GM21381 (cell line): ENCODE measurements at regions not wholly inside any gene's neighbourhood (a gene's known extent, or its start where the extent isn't known, plus 50 kb on each side); places are given as distances from the start of the nearest gene placed in this dataset.

Source experiments
- ATAC-seq: cut with Tn5 transposase; IDR thresholded peaks from one replicate; pipeline ENCODE4 v1.9.1; 2021; ENCODE audit warnings: mild to moderate bottlenecking, moderate library complexity; ENCODE audit not compliant: unreplicated experiment

DNA sequence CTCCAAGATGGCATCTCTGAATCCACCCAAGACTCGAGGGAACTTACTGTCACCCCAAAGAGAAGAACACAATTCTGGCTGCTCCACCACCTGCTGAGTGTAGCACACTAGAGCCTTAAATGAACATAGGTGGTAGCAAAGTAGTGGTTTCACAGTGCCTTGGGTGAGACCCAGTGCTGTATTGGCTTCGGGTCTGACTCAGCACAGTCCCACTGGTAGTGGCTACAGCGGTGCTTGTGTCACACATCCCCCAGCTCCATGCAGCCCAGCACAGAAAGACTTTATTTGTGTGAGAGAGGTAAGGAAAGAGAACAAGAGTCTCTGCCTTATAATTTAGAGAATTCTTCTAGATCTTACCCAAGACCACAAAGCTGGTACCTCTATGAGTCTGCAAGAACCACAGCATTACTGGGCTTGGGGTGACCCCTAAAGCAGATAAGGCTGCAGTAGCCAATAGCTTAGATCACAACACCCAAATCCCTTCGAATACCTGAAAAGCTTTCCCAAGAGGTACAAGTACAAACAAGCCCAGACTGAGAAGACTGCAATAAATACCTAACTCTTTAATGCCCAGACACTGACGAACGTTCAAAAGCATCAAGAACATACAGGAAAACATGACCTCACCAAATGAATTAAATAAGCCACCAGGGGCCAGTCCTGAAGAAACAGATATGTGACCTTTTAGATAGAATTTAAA, 83.3 kb upstream of the SLC38A4 start:
- no peak for ATAC-seq

DNA sequence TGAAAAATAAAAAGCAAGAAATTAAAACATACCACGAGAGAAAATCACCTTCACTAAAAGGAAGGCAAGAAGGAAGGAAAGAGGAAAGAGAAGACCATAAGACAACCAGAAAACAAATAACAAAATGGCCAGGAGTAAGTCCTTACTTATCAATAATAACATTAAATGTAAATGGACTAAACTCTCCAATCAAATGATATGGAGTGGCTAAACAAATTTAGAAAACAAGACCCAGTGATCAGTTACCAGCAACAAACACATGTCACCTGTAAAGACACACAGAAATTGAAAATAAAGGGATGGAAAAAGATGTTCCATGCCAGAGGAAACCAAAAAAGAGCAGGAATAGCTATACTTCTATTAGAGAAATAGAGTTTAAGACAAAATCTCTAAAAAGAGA, 85.0 kb upstream of the SLC38A4 start:
- ATAC-seq = no peak

DNA sequence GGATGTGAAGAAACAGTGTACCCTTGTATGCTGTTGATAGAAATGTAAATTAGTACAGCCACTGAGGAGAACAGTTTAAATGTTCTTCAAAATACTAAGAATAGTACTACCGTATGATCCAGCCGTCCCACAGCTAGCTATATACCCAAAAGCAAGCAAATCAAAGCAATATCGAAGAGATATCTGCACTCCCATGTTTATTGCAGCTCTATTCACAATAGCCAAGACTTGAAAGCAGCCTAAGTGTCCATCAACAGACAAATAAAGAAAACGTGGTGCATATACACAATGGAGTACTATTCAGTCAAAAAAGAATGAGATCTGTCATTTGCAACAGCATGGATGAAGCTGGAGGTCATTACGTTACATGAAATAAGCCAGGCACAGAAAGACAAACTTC, 88.5 kb upstream of the SLC38A4 start:
- ATAC-seq = no peak

DNA sequence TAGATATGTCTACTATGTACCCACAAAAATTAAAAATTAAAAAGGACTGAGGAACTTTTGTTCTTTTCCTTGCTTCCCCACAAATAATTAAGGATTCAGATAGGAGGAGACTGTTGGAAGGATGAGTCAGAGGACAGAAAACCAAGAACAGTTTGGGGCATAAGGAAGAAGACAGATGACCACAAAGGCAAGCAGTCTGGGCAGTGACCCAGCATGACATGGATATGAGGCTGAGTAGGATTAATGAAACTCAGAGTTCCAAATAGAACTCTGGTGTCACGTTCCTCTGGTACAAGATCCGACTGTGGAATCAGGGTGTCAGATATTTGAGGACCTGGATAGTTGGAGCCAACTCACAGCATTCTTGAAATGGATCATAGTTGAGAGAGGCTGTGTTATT, 89.3 kb upstream of the SLC38A4 start:
- no peak for ATAC-seq

DNA sequence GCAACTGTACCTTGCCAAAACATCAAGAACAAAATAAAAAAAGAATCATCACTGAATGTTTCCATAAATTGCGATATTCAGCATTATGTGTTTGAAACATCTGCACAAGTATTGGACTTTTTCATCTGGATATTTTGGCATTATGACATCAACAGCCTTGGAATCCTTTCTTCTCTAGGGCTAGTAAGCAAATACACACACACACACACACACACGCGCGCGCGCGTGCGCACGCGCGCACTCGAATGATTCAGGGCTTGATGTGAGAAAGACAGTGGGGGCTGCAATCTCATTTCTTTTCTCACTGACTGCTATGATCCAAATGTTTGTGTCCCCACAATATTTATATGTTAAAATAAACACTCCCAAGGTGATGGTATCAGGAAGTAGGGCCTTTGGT, 90.0 kb upstream of the SLC38A4 start:
- no peak for ATAC-seq

DNA sequence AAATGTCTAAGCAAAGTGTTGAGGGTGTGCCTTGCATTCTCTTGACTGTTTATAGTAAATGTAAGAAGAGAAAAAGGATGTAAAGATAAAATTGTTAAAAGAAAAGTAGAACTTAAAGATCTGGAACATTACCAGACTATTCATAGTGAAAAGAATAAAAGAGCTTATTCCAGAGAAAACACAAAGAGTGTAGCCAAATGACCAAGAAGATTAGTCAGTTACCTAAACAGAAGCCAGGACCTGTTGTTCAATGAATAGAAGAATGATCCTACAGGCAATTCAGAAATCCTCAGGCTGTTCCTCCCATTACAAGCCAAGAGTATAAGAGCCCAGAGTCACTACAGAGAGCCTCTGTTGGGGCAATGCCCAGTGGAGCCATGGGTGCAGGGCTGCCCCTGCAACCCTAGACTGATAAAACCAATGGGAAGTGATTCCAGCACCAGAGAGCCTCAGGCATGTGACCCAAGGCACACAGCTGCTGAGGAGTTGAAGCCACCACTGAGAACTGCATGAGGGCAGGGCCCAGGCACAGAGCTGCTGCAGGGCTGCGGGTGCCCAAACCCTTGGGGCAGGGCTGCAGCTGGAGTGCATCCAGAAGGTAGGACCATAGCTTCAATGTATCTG, 91.1 kb upstream of the SLC38A4 start:
- no peak for ATAC-seq

DNA sequence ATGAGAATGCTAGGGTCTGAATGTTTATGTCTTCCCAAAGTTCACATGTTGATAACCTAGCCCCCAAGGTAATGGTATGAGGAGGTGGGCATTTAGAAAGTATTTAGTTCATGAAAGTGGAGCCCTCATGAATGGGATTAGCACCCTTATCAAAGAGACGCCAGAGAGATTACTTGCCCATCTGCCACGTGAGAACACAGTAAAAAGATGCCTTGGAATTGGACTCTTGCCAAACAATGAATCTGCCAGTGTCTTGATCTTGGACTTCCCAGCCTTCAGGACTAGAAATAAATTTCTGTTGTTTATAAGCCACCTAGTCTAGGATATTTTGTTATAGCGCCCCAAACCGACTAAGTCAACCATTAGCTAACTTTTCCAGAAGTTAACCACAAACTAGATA, 92.0 kb upstream of the SLC38A4 start:
- ATAC-seq = no peak

DNA sequence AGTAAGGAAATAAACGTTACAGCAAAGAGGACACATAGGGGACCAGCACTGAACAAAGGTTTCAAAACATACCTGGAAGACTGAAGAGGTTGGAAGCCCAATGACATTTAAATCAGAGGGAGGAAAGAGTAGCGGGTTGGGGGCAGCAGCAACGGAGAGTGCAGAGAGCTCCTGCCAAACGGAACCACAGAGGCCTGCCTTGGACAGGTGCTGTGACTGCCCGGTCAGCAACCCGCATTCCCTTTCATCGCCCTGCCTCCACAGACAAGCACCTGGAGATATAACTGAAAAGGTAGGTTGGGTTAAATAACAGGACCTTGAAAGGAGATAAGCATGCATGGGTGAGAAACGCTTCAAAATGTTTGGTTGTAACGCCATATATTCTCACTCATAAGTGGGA, 92.8 kb upstream of the SLC38A4 start:
- ATAC-seq = no peak

DNA sequence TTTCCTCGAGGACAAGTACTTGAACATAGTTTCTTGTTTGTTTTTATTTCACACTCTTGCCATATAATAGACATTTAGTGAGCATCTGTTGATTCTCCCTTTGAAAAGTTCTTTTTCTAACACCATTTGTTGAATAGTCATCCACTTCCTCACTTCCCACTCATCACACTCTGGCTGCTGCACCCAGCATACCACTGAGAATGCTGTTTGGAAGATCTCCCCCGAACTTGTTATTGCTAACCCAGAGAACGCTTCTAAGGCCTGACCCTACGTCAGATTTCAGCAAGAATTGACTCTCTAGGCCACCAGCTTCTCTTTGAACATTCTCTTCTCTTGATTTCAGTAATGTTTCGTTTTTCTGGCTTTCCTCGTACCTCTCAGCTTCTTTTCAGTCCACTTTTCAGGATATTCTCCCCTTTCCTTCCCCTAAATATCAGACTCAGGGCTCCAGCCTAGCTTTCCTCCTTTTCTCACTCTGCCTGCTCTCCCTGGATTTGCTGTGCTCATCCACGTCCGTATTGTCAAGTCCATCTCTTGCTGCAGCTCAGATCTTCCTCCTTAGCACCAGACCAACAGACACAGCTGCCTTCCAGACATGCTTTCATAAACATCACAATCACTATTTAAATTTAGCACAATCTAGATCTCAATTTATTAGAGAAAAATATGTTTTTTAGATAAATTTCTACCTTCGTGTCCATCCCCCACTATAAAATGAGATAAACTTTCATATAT, 94.0 kb upstream of the SLC38A4 start:
- ATAC-seq = no peak

DNA sequence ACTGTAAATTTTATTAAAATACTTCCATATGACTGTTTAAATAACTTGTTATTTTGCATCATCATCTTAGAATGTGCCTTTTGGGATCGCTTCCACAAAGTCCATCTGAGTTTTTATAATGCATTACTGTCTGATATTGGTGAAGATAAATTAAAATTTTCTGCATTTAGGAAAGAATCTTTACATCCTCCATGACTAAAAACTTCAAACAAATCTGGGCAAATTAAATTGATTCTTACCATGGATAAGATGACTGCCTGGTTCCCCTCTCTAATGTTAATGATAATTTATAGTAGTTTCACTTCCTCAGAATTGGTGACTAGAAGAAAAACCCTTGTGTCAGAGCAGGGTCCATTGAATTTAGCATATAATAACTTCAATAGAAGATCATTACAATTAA, 94.7 kb upstream of the SLC38A4 start:
- ATAC-seq = peak; percentile 72

DNA sequence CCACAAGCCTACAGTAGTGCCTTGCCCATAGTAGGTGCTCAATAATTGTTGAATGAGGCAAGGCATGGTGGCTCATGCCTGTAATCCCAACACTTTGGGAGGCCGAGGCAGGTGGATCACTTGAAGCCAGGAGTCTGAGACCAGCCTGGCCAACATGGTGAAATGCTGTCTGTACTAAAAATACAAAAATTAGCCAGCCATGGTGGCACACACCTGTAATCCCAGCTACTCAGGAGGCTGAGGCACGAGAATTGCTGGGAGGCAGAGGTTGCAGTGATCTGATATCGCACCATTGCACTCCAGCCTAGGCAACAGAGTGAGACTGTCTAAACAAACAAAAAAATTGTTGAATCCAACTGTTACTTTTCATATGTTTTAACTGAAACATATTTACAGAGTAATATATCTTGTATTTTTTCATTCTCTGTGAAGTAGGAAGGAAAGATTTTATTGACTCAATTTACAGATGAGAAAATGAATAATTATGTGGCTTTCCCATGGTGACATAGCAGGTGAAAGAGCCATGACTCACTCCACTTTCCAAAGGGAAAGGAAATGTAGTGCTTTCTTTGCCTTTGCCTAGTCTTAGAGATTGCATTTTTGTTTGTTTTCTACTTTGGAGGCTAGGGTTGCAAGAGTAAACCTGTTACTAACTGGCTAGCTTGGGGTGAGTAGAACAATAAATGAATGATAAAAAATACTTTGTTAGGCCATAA, 95.4 kb upstream of the SLC38A4 start:
- no peak for ATAC-seq

DNA sequence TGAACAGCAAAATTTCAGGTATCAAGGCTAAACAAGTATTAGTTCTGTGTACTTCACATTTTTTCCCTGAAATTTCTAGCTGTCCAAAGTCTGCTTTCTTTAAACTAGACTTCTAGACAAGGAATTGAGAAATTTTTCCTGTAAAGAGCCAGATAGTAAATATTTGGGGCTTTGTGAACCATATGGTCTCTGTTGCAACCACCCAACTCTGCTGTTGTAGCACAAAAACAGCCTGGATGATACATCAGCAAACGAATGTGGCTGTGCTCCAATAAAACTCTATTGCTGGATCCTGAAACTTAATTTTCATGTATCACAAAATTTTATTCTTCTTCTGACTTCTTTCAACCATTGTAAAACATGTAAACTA, 96.0 kb upstream of the SLC38A4 start:
- no peak for ATAC-seq

DNA sequence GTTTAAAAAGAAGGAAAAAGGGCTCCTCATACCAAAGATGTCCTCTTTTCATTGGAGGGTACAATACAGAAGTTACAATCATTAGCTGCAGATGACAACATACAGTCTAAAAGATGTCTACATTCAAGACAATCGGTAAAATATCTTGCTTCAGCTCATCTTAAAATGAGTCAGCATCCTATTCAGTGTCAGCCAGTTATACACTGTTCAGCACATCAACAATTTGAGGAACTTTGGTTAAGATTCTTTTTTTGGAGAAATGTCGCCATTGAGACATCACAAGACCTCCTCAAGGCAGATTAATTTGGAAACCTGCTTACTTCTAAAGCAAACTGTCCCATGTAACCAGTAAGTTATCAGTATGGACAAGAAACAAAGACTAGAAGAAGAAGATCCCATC, 100.7 kb upstream of the SLC38A4 start:
- no peak for ATAC-seq

DNA sequence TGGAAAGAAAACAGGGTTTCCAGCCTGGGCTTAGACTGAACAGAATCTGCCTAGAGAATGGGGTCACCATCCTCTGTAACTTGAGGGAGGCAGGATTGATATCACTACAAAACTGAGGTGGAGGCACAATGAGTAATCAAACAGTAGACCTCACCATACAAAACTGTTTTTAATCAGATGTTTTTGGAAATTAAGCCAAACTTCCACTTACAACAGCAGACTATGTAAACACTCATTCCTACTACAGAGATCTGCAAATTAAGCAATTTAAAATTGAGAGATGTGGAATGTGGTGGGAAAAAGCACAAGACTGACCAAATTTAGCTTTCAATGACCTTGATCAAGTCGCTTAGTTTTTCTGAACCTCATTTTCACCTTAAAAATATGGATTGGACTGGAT, 104.3 kb upstream of the SLC38A4 start:
- no peak for ATAC-seq

DNA sequence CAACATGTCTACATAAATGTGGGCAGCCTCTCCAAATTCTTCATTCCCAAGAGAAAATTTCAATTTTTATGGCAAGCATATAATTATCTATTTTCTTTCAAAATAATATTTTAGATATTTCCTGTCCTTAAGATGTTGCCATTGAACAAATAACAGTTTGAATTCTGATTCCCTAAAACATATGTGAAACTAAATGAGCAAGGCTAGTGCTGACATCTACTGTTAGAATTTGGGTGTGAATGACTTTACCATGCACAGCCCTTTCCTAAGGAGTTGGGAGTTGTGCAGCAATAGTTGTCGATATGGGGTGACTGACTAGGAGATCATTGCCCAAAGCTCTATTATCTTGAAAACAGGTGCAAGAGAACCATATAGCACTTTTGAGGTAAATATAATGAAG, 108.2 kb upstream of the SLC38A4 start:
- no peak for ATAC-seq

DNA sequence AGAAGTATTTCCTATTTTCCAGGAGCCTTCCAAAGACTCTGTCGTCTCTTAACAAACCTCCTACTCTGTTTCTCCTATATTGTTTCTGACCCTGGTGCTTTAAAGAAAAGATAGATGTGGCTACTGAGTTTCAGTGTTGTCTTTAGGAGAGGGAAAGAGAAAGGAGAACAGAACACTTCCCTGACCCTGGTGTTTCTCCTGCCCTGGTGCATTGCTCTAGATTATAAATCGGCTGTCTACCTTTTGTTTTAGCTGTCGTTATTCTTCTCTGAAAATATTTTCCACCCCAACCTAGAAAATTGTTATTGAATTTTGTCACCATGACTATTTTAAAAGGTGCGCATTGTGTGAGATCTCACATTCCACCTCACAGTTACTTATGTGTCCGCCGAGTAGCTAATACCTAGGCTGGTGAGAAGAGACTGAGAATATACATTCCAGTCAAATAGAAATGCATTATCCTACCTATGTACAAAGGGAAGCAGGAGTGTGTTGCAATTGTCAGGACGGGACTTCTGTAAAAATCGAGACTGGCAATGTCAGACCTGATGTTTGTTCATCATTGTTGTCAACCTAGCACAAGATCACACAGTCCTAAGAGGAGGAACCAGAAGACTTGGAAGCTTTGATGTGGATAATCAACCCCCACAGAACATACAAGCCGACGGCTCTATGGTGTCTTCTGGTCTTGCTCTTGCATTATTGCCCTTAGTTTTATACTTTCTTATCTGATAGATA, 108.7 kb upstream of the SLC38A4 start:
- no peak for ATAC-seq

DNA sequence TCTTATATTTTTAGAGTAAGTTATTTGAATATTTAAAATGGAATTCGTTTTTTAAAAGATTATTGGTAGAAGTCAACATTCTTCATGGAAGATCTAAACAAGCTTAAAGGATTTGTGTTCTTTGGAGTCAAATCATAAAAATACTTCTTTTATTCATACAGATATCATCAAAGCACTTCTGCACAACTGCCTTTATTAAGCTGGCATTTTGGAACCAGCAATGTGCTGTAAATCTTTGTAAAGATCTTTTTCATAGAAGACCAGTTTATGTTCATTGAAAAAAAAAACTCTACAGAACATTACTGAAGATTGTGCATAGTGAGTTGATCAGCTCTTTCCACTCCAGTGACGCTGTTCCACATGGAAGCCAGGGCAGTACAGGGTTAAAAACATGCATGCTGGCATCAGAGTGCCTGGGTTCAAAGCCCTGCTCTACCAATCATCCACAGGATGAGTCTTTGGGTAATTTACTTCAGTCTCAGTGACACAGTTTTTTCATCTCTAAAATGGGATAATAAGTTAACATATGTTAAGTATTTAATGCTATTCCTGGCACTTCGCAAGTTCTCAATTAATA, 109.6 kb upstream of the SLC38A4 start:
- no peak for ATAC-seq

DNA sequence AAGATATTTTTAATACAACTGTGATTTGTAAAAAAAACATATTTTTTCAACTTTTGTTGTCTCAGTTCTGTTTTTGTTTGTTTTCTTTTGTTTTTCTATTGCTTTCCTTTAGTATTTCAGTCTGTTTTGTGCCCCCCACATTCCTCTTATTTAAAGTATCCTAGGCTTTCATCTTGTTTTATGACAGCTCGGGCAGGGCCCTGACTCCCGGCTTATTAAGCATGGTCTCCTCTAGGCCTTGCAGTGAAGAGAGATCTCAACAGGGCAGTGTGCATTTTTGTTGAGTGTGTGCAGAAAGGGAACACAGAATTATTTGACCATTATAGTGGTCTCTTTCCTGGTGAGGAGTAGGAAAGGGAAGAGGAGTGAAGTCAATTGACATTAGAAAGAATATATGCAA, 110.2 kb upstream of the SLC38A4 start:
- ATAC-seq = no peak

DNA sequence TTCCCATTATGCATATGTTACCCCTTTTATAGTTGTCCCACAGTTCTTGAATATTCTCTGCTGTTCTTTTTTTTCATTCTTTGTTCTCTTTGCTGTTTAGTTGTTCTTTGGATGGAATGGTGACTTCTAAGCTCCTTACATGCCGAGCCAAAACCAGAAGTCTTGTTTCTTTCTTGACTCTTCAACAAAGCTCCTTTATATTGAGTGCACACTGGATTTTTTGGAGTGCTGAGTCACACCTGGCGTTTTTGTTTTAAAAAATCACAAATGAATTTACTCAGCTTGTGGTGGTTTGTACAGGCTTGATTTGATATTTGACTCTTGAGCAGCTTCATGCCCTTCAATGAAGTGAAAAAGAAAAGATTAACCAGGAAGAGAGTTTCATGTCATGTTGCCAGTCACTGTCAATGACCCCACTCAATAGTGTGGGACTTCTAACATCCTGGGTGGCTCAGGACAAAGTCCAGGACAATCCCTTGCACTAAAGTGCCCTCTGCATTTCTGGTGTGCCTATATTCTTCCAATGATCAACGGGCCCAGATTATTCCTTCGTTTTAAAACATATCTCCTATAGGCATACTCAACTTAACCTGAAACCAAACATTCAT, 112.4 kb upstream of the SLC38A4 start:
- ATAC-seq = no peak

DNA sequence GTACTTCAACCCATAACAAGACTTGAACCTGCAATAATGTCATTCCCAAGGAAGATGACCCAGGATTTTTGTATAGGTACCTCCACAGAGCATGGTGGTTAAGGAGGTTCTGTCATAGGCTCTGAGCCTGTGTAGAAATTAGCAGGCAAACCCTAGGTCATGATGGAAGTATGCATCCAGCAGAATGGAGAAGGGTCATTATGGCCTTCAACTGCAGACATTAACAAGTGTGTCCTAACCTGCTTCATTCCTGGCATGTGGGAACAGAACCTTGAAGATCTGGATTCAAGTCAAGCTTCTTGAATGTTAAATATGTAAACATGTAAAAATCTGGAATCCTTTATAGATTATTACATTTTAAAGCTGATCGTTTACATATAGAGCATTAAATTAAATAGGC, 116.2 kb upstream of the SLC38A4 start:
- ATAC-seq = no peak
